OCI-LY7 (cell line): ENCODE measurements at regions not wholly inside any gene's neighbourhood (a gene's known extent, or its start where the extent isn't known, plus 50 kb on each side); places are given as distances from the start of the nearest gene placed in this dataset.

ENCODE experiments used
- BruUV-seq: library from RNA; stranded (reverse); fragments of 400-500 nt; replicated peaks from 2 replicates; lab custom pipeline; 2021; lab: Mats Ljungman, UMichigan
- CTCF ChIA-PET: fragments of 300-600 bp; sonication (Branson Sonifier 250); formaldehyde crosslinking; loops from one replicate; lab custom pipeline; 2022; ENCODE audit warnings: antibody characterized with exemption; ENCODE audit not compliant: unreplicated experiment; lab: Charles Lee
- POLR2A ChIA-PET: fragments of 300-600 bp; sonication (Branson Sonifier 250); formaldehyde crosslinking; loops from one replicate; lab custom pipeline; 2022; ENCODE audit warnings: antibody characterized with exemption; lab: Charles Lee
- DNase-seq: peaks from one replicate; pipeline ENCODE4 v3.0.0-alpha.2; 2015; ENCODE audit warnings: low spot score
- H2AFZ ChIP-seq: fragments of 200-600 bp; sonication (generic), shearing (Covaris generic); 2 replicates; pipeline ENCODE4 v1.6.1; 2014; ENCODE audit warnings: mild to moderate bottlenecking, antibody characterized with exemption, low read length, moderate library complexity
- H3K27ac ChIP-seq: fragments of 200-600 bp; sonication (generic); 2 replicates; pipeline ENCODE4 v1.5.1; 2014; ENCODE audit warnings: mixed run types, low read depth, mild to moderate bottlenecking, moderate library complexity, low read length, inconsistent platforms; ENCODE audit not compliant: poor library complexity, severe bottlenecking
- H3K36me3 ChIP-seq: fragments of 200-600 bp; sonication (generic); 2 replicates; pipeline ENCODE4 v1.6.1; 2014; ENCODE audit warnings: mild to moderate bottlenecking, antibody characterized with exemption, low read length, moderate library complexity, mixed read lengths; ENCODE audit not compliant: insufficient read depth
- H3K4me1 ChIP-seq: fragments of 200-600 bp; sonication (generic); 2 replicates; pipeline ENCODE4 v1.5.1; 2014; ENCODE audit warnings: mild to moderate bottlenecking, low read length; ENCODE audit not compliant: insufficient read depth, poor library complexity, severe bottlenecking
- H3K4me2 ChIP-seq: fragments of 200-600 bp; sonication (generic); 2 replicates; pipeline ENCODE4 v1.6.1; 2014; ENCODE audit warnings: mild to moderate bottlenecking, low read length
- H3K4me3 ChIP-seq: fragments of 200-600 bp; sonication (generic); 2 replicates; pipeline ENCODE4 v1.5.1; 2014; ENCODE audit warnings: mild to moderate bottlenecking, low read depth, low read length; ENCODE audit not compliant: poor library complexity, severe bottlenecking
- H3K79me2 ChIP-seq: fragments of 200-600 bp; sonication (generic); 2 replicates; pipeline ENCODE4 v1.6.1; 2016; ENCODE audit warnings: low read depth, mild to moderate bottlenecking, low read length, moderate library complexity, mixed read lengths; ENCODE audit not compliant: insufficient read depth
- H3K9me2 ChIP-seq: fragments of 200-600 bp; sonication (generic); 2 replicates; pipeline ENCODE4 v1.6.1; 2016; ENCODE audit warnings: mild to moderate bottlenecking, low read length, mixed read lengths; ENCODE audit not compliant: insufficient read depth
- H3K9me3 ChIP-seq: fragments of 200-600 bp; sonication (generic); 2 replicates; pipeline ENCODE4 v1.6.1; 2014; ENCODE audit warnings: mild to moderate bottlenecking, mixed run types, low read length, mixed read lengths
- H4K20me1 ChIP-seq: fragments of 200-600 bp; sonication (generic); 2 replicates; pipeline ENCODE4 v1.6.1; 2014; ENCODE audit warnings: mild to moderate bottlenecking, antibody characterized with exemption, low read length, moderate library complexity, mixed read lengths; ENCODE audit not compliant: insufficient read depth
- EZH2phosphoT487 ChIP-seq: fragments of 200-600 bp; sonication (generic); IDR thresholded peaks from 2 replicates; pipeline ENCODE4 v1.6.1; 2018; ENCODE audit warnings: low read depth, borderline replicate concordance, mild to moderate bottlenecking, mixed run types, antibody characterized with exemption, low read length, moderate library complexity, mixed read lengths
- intact Hi-C: fragments of 100-400 bp; cut with micrococcal nuclease; formaldehyde crosslinking; loops from one replicate; pipeline ENCODE4 v1.10.0; 2022; ENCODE audit not compliant: unreplicated experiment
- TF ChIP-seq, protein P1 (sequence below): fragments of 200-600 bp; sonication (generic); conservative IDR thresholded peaks from 2 replicates; pipeline ENCODE4 v1.5.1; 2014; ENCODE audit warnings: mild to moderate bottlenecking, antibody characterized with exemption, low read length, moderate library complexity, mixed read lengths

DNA sequence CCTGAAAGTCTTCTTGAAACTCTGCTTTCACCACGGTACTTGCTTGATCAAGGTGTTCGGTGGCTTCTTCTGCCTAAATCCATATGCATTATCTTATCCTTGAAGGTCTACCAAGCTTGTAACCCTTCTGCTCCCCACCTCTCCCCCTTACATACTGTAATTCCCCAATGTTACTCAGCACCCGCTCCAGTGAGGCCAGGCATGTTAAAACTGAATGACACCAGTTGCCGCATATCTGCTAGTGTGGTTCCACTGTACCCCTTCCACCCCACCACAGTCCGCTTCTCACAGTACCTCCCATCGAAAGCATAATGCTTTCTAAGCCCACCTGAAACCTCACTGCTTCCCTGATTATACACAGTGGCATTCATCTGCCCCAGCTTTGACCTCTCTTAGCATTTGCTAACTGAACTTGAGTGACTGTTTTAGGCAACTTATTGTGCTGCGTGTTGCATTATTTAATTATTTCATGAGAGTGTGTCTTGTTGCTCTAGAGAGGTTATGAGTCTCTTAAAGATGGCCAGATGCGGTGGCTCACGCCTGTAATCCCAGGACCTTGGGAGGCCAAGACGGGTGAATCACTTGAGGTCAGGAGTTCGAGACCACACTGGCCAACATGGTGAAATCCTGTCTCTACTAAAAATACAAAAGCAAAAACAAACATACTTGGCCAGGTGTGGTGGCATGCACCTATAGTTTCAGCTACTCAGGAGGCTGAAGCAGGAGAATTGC lies 87.6 kb upstream of the MBNL2 start:
- intact Hi-C loops: no loop called here
- no TSS peak for BruUV-seq
- no peaks in the 10 kb centered on the region for H3K9me3 ChIP-seq

DNA sequence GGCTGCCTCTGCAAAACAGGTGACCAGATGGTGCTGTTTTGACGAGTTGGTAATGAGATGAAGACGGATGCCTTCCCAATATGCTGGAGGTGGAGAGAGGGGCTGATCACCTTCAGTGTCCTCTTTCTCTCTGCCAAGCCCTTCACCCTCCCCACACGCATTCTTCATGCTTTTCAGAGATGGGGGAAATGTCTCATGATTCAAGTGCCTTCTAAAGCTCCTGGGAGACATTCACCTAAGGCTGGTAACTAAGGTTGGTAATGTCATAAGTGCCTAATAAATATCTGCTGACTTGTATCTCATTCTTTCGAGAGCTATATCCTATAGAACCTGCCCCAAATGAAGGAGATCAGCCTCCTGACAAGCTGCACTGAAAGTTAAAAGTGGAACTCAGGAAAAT lies 86.2 kb upstream of the MBNL2 start:
- no peak for DNase-seq
- Histone ChIP-seq H3K36me3 (no peaks in the 10 kb centered on the region), H3K4me3 (no peak overlapping the region), H2AFZ (no peak overlapping the region), H3K9me3 (no peaks in the 10 kb centered on the region), H3K9me2 (no peaks in the 10 kb centered on the region), H3K27ac (no peak overlapping the region), H3K4me2 (no peak overlapping the region), H4K20me1 (no peaks in the 10 kb centered on the region), H3K79me2 (no peaks in the 10 kb centered on the region), H3K4me1 (no peaks in the 10 kb centered on the region)
- no TSS peak for BruUV-seq
- ChIA-PET POLR2A (no interaction called here), CTCF (no interaction called here)
- no peak for TF ChIP-seq EZH2phosphoT487
- TF ChIP-seq, protein P1, sequence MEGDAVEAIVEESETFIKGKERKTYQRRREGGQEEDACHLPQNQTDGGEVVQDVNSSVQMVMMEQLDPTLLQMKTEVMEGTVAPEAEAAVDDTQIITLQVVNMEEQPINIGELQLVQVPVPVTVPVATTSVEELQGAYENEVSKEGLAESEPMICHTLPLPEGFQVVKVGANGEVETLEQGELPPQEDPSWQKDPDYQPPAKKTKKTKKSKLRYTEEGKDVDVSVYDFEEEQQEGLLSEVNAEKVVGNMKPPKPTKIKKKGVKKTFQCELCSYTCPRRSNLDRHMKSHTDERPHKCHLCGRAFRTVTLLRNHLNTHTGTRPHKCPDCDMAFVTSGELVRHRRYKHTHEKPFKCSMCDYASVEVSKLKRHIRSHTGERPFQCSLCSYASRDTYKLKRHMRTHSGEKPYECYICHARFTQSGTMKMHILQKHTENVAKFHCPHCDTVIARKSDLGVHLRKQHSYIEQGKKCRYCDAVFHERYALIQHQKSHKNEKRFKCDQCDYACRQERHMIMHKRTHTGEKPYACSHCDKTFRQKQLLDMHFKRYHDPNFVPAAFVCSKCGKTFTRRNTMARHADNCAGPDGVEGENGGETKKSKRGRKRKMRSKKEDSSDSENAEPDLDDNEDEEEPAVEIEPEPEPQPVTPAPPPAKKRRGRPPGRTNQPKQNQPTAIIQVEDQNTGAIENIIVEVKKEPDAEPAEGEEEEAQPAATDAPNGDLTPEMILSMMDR: no peak
- intact Hi-C loops: no loop called here

More for the DNA sequence above, 87.6 kb upstream of the MBNL2 start:
- Histone ChIP-seq H2AFZ (no peak overlapping the region), H3K9me2 (no peaks in the 10 kb centered on the region), H3K27ac (no peak overlapping the region), H3K4me3 (no peak overlapping the region), H4K20me1 (no peaks in the 10 kb centered on the region), H3K4me1 (no peaks in the 10 kb centered on the region), H3K36me3 (no peaks in the 10 kb centered on the region), H3K79me2 (no peaks in the 10 kb centered on the region), H3K4me2 (no peak overlapping the region)
- ChIA-PET CTCF (no interaction called here), POLR2A (no interaction called here)
- TF ChIP-seq, protein P1: no peak
- TF ChIP-seq EZH2phosphoT487: no peak
- no peak for DNase-seq

DNA sequence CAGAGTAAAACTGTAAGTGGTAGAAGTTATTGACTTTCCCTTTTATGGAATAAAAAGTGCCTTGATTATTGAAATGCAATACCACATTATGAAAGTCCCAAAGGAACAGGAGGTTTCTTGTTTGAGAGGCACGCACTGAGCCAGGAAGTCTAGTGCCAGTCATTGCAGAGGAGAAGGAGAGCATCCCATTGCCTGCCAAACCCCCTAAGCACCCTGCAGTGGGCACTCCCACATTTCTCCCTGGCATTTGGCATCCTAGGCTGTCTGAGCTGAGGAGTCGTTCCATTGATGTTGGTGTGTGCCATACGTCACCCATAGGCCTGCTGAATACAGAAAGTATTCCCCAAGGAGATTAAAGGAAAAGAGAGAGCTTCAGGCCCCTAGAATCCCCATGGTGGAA lies 85.7 kb upstream of the MBNL2 start:
- no peaks in the 10 kb centered on the region for H3K79me2 ChIP-seq
- no peak for TF ChIP-seq EZH2phosphoT487
- TF ChIP-seq, protein P1: no peak
- no peak overlapping the region for H3K4me3 ChIP-seq
- no peak overlapping the region for H2AFZ ChIP-seq
- POLR2A ChIA-PET: no interaction called here
- H3K4me2 ChIP-seq: no peak overlapping the region
- no peak overlapping the region for H3K27ac ChIP-seq
- no peaks in the 10 kb centered on the region for H3K9me3 ChIP-seq
- no peaks in the 10 kb centered on the region for H3K9me2 ChIP-seq
- BruUV-seq: no TSS peak
- no peaks in the 10 kb centered on the region for H3K4me1 ChIP-seq
- no peak for DNase-seq
- intact Hi-C loops: no loop called here
- H3K36me3 ChIP-seq: no peaks in the 10 kb centered on the region
- H4K20me1 ChIP-seq: no peaks in the 10 kb centered on the region
- CTCF ChIA-PET: no interaction called here
